Esophagus (tissue), 2 donors: ENCODE measurements at regions not wholly inside any gene's neighbourhood (a gene's known extent, or its start where the extent isn't known, plus 50 kb on each side); places are given as distances from the start of the nearest gene placed in this dataset.

Experiments
- H3K27ac ChIP-seq, 2 donors: one replicate each; pipeline ENCODE4 v1.5.1; 2013; ENCODE audit warnings: low read depth in 2 of 2, mild to moderate bottlenecking in 2 of 2, inconsistent platforms in 1 of 2, low read length in 1 of 2, moderate library complexity in 1 of 2
- H3K27me3 ChIP-seq, 2 donors: one replicate each; pipeline ENCODE4 v1.6.1; 2013; ENCODE audit warnings: low read length in 2 of 2, control low read depth in 1 of 2, mild to moderate bottlenecking in 1 of 2; ENCODE audit not compliant: insufficient read depth in 2 of 2, control insufficient read depth in 1 of 2
- H3K36me3 ChIP-seq, 2 donors: one replicate each; pipeline ENCODE4 v1.6.1; 2013; ENCODE audit warnings: low read length in 1 of 2; ENCODE audit not compliant: control insufficient read depth in 2 of 2, insufficient read depth in 2 of 2
- H3K4me1 ChIP-seq, 2 donors: one replicate each; pipeline ENCODE4 v1.6.1; 2013; ENCODE audit warnings: low read length in 1 of 2; ENCODE audit not compliant: control insufficient read depth in 2 of 2, insufficient read depth in 2 of 2
- H3K4me3 ChIP-seq, 2 donors: one replicate each; pipeline ENCODE4 v1.5.1; 2013; ENCODE audit warnings: low read length in 2 of 2, mild to moderate bottlenecking in 2 of 2, low read depth in 1 of 2, moderate library complexity in 1 of 2
- H3K9me3 ChIP-seq, 2 donors: one replicate each; pipeline ENCODE4 v1.6.1; 2013; ENCODE audit warnings: mild to moderate bottlenecking in 2 of 2, low read depth in 1 of 2, low read length in 1 of 2, moderate library complexity in 1 of 2; ENCODE audit not compliant: control insufficient read depth in 2 of 2, insufficient read depth in 1 of 2
- WGBS, 2 donors: extraction: QIAGEN DNeasy Blood & Tissue Kit; methylation state at CpG; one replicate each; pipeline ENCODE4 v1.1.7; 2013; 5-methylcytosine and 5-hydroxymethylcytosine counted together
- donor health status: healthy with polysubstance abuse.
- donor health status: Bipolar disorder and iron deficiency.

GRCh38 chr5:145506185-145506850, 328.8 kb downstream of the PRELID2 start:
- H3K36me3 ChIP-seq = no peaks in the 10 kb centered on the region
- no peaks in the 10 kb centered on the region for H3K9me3 ChIP-seq
- WGBS, 2 donors = 89 to 93% methylated on average over 3 of the region's 3 CpGs
- no peak overlapping the region for H3K27ac ChIP-seq
- no peaks in the 10 kb centered on the region for H3K27me3 ChIP-seq
- H3K4me3 ChIP-seq = no peak overlapping the region
- H3K4me1 ChIP-seq = no peaks in the 10 kb centered on the region

- 92 to 100% methylated on average over 1 of the region's 1 CpG for WGBS, 2 donors
- no peak overlapping the region for H3K27ac ChIP-seq
- no peaks in the 10 kb centered on the region for H3K4me1 ChIP-seq
- H3K27me3 ChIP-seq = no peaks in the 10 kb centered on the region
- H3K4me3 ChIP-seq = no peak overlapping the region
- H3K9me3 ChIP-seq = no peaks in the 10 kb centered on the region
- H3K36me3 ChIP-seq = no peaks in the 10 kb centered on the region
These were observed 332.2 kb downstream of the PRELID2 start for GRCh38 chr5:145502906-145503305.

- 80 to 90% methylated on average over 4 of the region's 4 CpGs for WGBS, 2 donors
- Histone ChIP-seq H3K27me3 (no peaks in the 10 kb centered on the region), H3K27ac (no peak overlapping the region), H3K36me3 (no peaks in the 10 kb centered on the region), H3K4me3 (no peak overlapping the region), H3K4me1 (no peaks in the 10 kb centered on the region), H3K9me3 (no peaks in the 10 kb centered on the region)
These were observed 334.4 kb downstream of the PRELID2 start for GRCh38 chr5:145500710-145501109.

GRCh38 chr5:145499483-145499882, 335.7 kb downstream of the PRELID2 start:
- Histone ChIP-seq H3K9me3 (no peaks in the 10 kb centered on the region), H3K36me3 (no peaks in the 10 kb centered on the region), H3K27me3 (no peaks in the 10 kb centered on the region), H3K4me1 (no peaks in the 10 kb centered on the region), H3K4me3 (no peak overlapping the region), H3K27ac (no peak overlapping the region)
- WGBS, 2 donors = 21 to 37% methylated on average over 4 of the region's 4 CpGs

GRCh38 chr5:145497052-145497451, 338.1 kb downstream of the PRELID2 start:
- Histone ChIP-seq H3K27me3 (no peaks in the 10 kb centered on the region), H3K9me3 (no peaks in the 10 kb centered on the region), H3K27ac (no peak overlapping the region), H3K4me1 (no peaks in the 10 kb centered on the region), H3K4me3 (no peak overlapping the region), H3K36me3 (no peaks in the 10 kb centered on the region)
- 80 to 84% methylated on average over 3 of the region's 3 CpGs for WGBS, 2 donors

GRCh38 chr5:145495741-145496140, 339.4 kb downstream of the PRELID2 start:
- H3K9me3 ChIP-seq = no peaks in the 10 kb centered on the region
- H3K4me3 ChIP-seq = no peak overlapping the region
- no peak overlapping the region for H3K27ac ChIP-seq
- WGBS, 2 donors = 34 to 48% methylated on average over 2 of the region's 2 CpGs
- H3K36me3 ChIP-seq = no peaks in the 10 kb centered on the region
- H3K4me1 ChIP-seq = no peaks in the 10 kb centered on the region
- no peaks in the 10 kb centered on the region for H3K27me3 ChIP-seq

GRCh38 chr5:145495196-145495595, 339.9 kb downstream of the PRELID2 start:
- H3K36me3 ChIP-seq = no peaks in the 10 kb centered on the region
- H3K4me3 ChIP-seq = no peak overlapping the region
- no peak overlapping the region for H3K27ac ChIP-seq
- 77 to 79% methylated on average over 1 of the region's 1 CpG for WGBS, 2 donors
- no peaks in the 10 kb centered on the region for H3K9me3 ChIP-seq
- H3K4me1 ChIP-seq = no peaks in the 10 kb centered on the region
- H3K27me3 ChIP-seq = no peaks in the 10 kb centered on the region

GRCh38 chr5:145493435-145493834, 341.7 kb downstream of the PRELID2 start:
- WGBS, 2 donors = 75 to 79% methylated on average over 3 of the region's 3 CpGs
- no peaks in the 10 kb centered on the region for H3K27me3 ChIP-seq
- H3K4me1 ChIP-seq = no peaks in the 10 kb centered on the region
- no peak overlapping the region for H3K4me3 ChIP-seq
- no peak overlapping the region for H3K27ac ChIP-seq
- no peaks in the 10 kb centered on the region for H3K36me3 ChIP-seq
- no peaks in the 10 kb centered on the region for H3K9me3 ChIP-seq

- Histone ChIP-seq H3K4me3 (no peak overlapping the region), H3K36me3 (no peaks in the 10 kb centered on the region), H3K27ac (no peak overlapping the region), H3K27me3 (no peaks in the 10 kb centered on the region), H3K4me1 (no peaks in the 10 kb centered on the region), H3K9me3 (no peaks in the 10 kb centered on the region)
- WGBS, 2 donors = 69 to 80% methylated on average over 3 of the region's 3 CpGs
These were observed 345.6 kb downstream of the PRELID2 start for GRCh38 chr5:145489516-145489915.

- Histone ChIP-seq H3K4me3 (no peak overlapping the region), H3K27me3 (no peaks in the 10 kb centered on the region), H3K9me3 (peaks cover 0 to under 1% of the 10 kb centered on the region in 2 donors), H3K4me1 (no peaks in the 10 kb centered on the region), H3K36me3 (peaks cover 0 to 2% of the 10 kb centered on the region in 2 donors), H3K27ac (no peak overlapping the region)
- 70 to 83% methylated on average over 1 of the region's 1 CpG for WGBS, 2 donors
These were observed 351.0 kb downstream of the PRELID2 start for GRCh38 chr5:145484158-145484557.
